Muscle of arm (tissue), 1 donor: ENCODE measurements at regions not wholly inside any gene's neighbourhood (a gene's known extent, or its start where the extent isn't known, plus 50 kb on each side); places are given as distances from the start of the nearest gene placed in this dataset.
"Not testable (repeated sequence)": the region's sequence is repeated elsewhere in the genome, so short reads cannot be mapped to it uniquely, and the experiment has no call there.

Source experiments
- DNase-seq: peaks from one replicate; pipeline ENCODE4 v3.0.0-alpha.2; 2013

- not testable (repeated sequence) for DNase-seq
Observed at GRCh38 chr2:89756616-89757015, 1065.1 kb downstream of the RPIA start.

- not testable (repeated sequence) for DNase-seq
Observed at GRCh38 chr2:89758332-89759026, 1067.0 kb downstream of the RPIA start.

- DNase-seq, result not testable (repeated sequence)
Observed at GRCh38 chr2:89760762-89761161, 1069.3 kb downstream of the RPIA start.

- not testable (repeated sequence) for DNase-seq
Observed at GRCh38 chr2:89761171-89761570, 1069.7 kb downstream of the RPIA start.

GRCh38 chr2:89761863-89762262 is 1070.4 kb downstream of the RPIA start:
- DNase-seq, result not testable (repeated sequence)

GRCh38 chr2:89762461-89763253 is 1071.2 kb downstream of the RPIA start:
- DNase-seq, result not testable (repeated sequence)

GRCh38 chr2:89763254-89763580 is 1071.7 kb downstream of the RPIA start:
- no peak for DNase-seq

- DNase-seq, result no peak
Observed at GRCh38 chr2:89763581-89764485, 1072.4 kb downstream of the RPIA start.

- DNase-seq, result not testable (repeated sequence)
Observed at GRCh38 chr2:89764571-89765360, 1073.3 kb downstream of the RPIA start.

- DNase-seq, result not testable (repeated sequence)
Observed at GRCh38 chr2:89765361-89765718, 1073.9 kb downstream of the RPIA start.

GRCh38 chr2:89766141-89766990 is 1074.9 kb downstream of the RPIA start:
- DNase-seq, result not testable (repeated sequence)

GRCh38 chr2:89767058-89767457 is 1075.6 kb downstream of the RPIA start:
- DNase-seq, result not testable (repeated sequence)

GRCh38 chr2:89767572-89768435 is 1076.3 kb downstream of the RPIA start:
- DNase-seq, result no peak

GRCh38 chr2:89775885-89776284 is 1084.4 kb downstream of the RPIA start:
- no peak for DNase-seq

GRCh38 chr2:89780318-89780717 is 1088.8 kb downstream of the RPIA start:
- no peak for DNase-seq

- DNase-seq, result no peak
Observed at GRCh38 chr2:89781962-89782361, 1090.5 kb downstream of the RPIA start.

- DNase-seq, result no peak
Observed at GRCh38 chr2:89784960-89785359, 1093.5 kb downstream of the RPIA start.

- DNase-seq, result not testable (repeated sequence)
Observed at GRCh38 chr2:89785528-89785927, 1094.1 kb downstream of the RPIA start.

GRCh38 chr2:89786642-89787041 is 1095.2 kb downstream of the RPIA start:
- DNase-seq, result not testable (repeated sequence)
